Activated naive CD4-positive, alpha-beta T cell treated with anti-CD3 and anti-CD28 coated beads, Interleukin-2, amount 10 ng/mL, durations not matched to agents 7 days and 5 days (primary cell): ENCODE measurements at regions not wholly inside any gene's neighbourhood (a gene's known extent, or its start where the extent isn't known, plus 50 kb on each side); places are given as distances from the start of the nearest gene placed in this dataset.
"Not testable (repeated sequence)": the region's sequence is repeated elsewhere in the genome, so short reads cannot be mapped to it uniquely, and the experiment has no call there.

Experiments used
- CTCF ChIA-PET: fragments of 350-600 bp; sonication (Branson Sonifier 250); formaldehyde crosslinking; loops from one replicate; lab custom pipeline; 2021; ENCODE audit warnings: antibody characterized with exemption; lab: Charles Lee
- DNase-seq: peaks from one replicate; pipeline ENCODE4 v3.0.0-alpha.2; 2020
- H3K27ac Mint-ChIP-seq: one replicate; pipeline ENCODE4 v1.8.0; 2021; ENCODE audit warnings: mild to moderate bottlenecking, moderate library complexity, mixed read lengths
- H3K27me3 Mint-ChIP-seq: one replicate; pipeline ENCODE4 v1.8.0; 2021; ENCODE audit warnings: mild to moderate bottlenecking, mixed read lengths
- H3K36me3 Mint-ChIP-seq: one replicate; pipeline ENCODE4 v1.8.0; 2021; ENCODE audit warnings: mixed read lengths
- H3K4me1 Mint-ChIP-seq: one replicate; pipeline ENCODE4 v1.8.0; 2021; ENCODE audit warnings: mixed read lengths
- H3K4me3 Mint-ChIP-seq: one replicate; pipeline ENCODE4 v1.8.0; 2021; ENCODE audit warnings: mild to moderate bottlenecking, moderate library complexity, mixed read lengths
- H3K9me3 Mint-ChIP-seq: one replicate; pipeline ENCODE4 v1.8.0; 2021; ENCODE audit warnings: mixed read lengths

DNA sequence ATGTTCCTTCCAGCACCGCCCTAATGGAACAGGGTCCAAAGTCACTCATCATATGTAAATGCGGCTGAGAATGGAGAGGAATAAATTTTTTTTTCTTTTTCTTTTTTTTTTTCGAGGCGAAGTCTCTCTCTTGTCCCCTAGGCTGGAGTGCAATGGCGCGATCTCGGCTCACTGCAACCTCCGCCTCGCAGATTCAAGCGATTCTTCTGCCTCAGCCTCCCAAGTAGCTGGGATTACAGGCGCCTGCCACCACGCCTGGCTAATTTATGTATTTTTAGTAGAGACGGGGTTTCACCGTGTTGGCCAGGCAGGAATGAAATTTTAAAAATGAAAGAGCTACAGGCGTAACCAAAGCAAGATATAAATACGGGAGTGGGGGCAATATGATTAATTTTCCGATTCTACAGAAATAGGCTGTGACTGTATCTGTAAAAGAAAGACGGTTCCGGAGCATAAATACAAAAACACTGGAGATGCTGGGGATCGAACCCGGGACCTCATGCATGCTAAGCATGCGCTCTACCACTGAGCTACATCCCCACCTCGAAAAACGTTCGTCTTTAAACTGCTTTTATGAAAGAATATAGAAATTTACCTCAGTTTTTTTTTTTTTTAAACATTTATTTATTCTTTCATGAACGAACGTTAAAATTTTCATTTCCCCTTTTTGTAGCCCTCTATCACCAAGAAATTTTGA is 132.2 kb downstream of the GPX5 start:
- peaks cover 3% of the 10 kb centered on the region for H3K36me3 Mint-ChIP-seq
- H3K4me3 Mint-ChIP-seq: peak overlapping the region; percentile 66
- DNase-seq: peak; percentile 50
- H3K27me3 Mint-ChIP-seq: peaks cover 54% of the 10 kb centered on the region
- H3K9me3 Mint-ChIP-seq: no peaks in the 10 kb centered on the region
- H3K27ac Mint-ChIP-seq: peak overlapping the region; percentile 64
- CTCF ChIA-PET: interaction anchor here (1.4 kb wide), 1 partner anchor 115 kb away, joined by 3 read pairs; no protein-coding TSS in a partner anchor
- H3K4me1 Mint-ChIP-seq: peaks cover 23% of the 10 kb centered on the region

DNA sequence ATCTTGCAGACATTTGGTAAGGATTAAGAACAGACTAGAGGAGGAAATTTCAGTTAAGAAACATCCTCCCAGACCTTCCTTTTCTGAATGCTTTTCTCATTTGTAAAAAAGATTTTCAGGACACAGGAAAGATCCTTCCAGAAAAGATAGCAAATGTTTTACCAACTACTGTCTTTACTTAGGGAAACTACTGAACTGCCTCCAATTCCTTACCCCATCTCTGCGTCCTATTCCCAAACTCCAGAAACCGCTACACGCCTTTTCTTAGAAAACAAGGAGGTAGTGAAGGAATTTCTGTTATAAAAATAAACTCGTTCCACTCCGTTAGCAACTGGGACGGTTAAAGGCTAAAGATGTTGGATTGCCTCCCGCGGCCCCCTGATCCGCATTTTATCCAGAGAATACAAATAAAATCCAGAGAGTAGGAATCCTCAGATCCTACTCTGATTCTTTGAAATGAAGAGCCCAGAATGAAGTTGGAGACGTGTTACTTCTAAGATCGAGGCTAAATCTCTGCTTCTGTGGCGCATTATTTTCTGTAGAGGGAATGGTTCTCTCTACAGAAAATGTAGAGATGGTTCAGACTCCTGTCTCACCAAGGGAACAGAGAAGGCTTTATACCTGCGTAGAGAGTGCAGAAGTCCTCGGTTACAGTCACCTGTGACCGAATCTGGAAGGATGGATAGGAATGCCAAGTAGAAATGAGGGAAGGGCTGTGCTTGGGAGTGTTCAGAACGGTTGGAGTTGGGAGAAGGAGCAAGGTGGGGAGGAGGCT is 133.0 kb downstream of the GPX5 start:
- H3K27me3 Mint-ChIP-seq: peaks cover 54% of the 10 kb centered on the region
- H3K27ac Mint-ChIP-seq: peak overlapping the region; percentile 64
- no peaks in the 10 kb centered on the region for H3K9me3 Mint-ChIP-seq
- no peak for DNase-seq
- H3K4me3 Mint-ChIP-seq: peak overlapping the region; percentile 66
- CTCF ChIA-PET: no interaction called here
- peaks cover 3% of the 10 kb centered on the region for H3K36me3 Mint-ChIP-seq
- H3K4me1 Mint-ChIP-seq: peaks cover 23% of the 10 kb centered on the region

DNA sequence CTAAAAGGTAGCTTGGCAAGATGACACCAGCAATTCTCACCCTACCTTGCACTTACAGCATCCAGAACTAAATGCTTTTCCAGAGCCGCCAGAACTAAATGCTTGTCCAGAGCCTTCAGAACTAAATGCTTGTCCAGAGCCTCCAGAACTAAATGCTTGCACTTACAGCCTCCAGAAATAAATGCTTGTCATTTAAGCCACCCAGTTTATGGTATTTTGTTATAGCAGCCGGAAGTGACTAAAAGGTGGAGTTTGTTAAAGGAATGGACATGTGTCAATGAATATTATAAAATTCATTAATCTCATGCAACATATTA is 133.5 kb downstream of the GPX5 start:
- H3K27ac Mint-ChIP-seq: no peak overlapping the region
- H3K4me3 Mint-ChIP-seq: no peak overlapping the region
- CTCF ChIA-PET: no interaction called here
- H3K9me3 Mint-ChIP-seq: no peaks in the 10 kb centered on the region
- H3K36me3 Mint-ChIP-seq: peaks cover 3% of the 10 kb centered on the region
- no peak for DNase-seq
- H3K27me3 Mint-ChIP-seq: peaks cover 54% of the 10 kb centered on the region
- H3K4me1 Mint-ChIP-seq: peaks cover 23% of the 10 kb centered on the region

DNA sequence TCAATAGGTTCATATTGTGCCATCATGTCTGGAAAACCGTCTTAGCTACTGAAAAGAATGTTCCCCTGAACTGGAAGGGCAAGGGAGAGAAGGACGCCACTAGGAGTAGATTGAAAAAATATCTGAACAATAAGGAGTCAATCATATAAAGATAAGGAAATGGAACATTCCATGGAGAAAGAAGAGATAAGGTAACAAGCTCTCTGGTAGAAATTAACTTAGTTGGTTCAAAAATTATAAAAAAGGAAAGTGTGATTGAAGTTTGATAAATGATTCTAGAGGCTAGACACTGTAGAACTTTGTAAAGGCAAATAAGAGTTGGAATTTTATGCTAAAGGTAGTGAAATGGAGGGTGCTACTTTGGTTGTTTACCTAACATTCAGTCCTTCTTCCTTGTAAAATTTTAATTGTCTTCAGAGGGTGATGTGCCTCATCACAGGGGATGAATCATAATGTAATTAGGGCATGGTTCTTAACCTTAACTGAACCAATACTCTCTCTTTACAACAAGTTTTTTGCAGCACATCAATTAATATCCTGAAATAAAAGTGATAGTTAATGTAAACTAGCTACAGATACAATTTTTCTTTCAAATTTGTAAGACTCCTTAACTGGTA is 135.5 kb downstream of the GPX5 start:
- peaks cover 2% of the 10 kb centered on the region for H3K9me3 Mint-ChIP-seq
- H3K4me1 Mint-ChIP-seq: peaks cover 23% of the 10 kb centered on the region
- no peak overlapping the region for H3K27ac Mint-ChIP-seq
- H3K36me3 Mint-ChIP-seq: peaks cover 3% of the 10 kb centered on the region
- CTCF ChIA-PET: no interaction called here
- H3K4me3 Mint-ChIP-seq: no peak overlapping the region
- H3K27me3 Mint-ChIP-seq: peaks cover 42% of the 10 kb centered on the region
- no peak for DNase-seq

DNA sequence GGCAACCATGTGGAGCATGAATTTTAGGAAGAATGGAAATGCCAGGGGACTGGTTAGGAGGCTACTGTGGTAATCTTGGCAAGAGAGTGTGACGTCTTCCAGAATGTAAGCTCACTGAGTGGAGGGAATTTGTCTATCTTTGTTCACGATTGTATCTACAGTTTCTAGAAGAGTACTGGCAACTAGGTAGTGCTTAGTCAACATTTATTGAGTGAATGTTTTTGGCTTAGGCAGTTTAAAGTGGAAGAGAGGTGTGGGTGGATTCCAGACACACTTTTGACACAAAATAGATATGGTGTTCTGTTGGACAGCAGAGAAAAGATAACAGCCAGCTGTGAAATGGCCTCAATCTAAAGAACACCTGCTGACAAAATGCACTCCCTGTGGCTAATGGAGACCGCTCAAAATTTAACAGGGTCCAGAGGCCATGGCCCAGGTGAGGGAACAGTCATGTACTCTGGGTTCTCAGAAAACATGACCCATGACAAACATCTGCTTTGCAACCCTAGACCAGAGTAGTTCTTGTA is 139.3 kb downstream of the GPX5 start:
- no peak overlapping the region for H3K27ac Mint-ChIP-seq
- CTCF ChIA-PET: no interaction called here
- DNase-seq: no peak
- H3K4me3 Mint-ChIP-seq: no peak overlapping the region
- no peaks in the 10 kb centered on the region for H3K4me1 Mint-ChIP-seq
- no peaks in the 10 kb centered on the region for H3K36me3 Mint-ChIP-seq
- peaks cover 2% of the 10 kb centered on the region for H3K9me3 Mint-ChIP-seq
- peaks cover 6% of the 10 kb centered on the region for H3K27me3 Mint-ChIP-seq

DNA sequence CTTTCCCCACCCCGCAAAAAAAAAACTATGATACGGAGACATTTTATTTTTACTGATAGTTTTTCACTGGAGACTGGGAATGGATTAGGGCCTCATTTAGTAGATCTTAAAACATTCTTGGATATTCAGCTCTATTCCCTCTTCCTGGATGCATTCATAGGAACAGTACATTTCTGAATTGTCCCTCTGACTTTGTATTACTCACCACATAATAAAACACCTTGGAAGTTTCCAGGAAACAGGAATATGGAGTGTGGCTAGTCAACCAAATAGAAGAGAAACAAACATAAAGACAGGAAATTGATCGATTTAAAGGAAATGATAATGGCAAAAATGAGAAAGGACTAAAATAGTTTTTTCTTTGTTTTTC is 147.7 kb downstream of the GPX5 start:
- Mint-ChIP-seq H3K27me3 (peaks cover 51% of the 10 kb centered on the region), H3K27ac (no peak overlapping the region), H3K36me3 (no peaks in the 10 kb centered on the region), H3K4me3 (peak overlapping the region; percentile 54), H3K9me3 (no peaks in the 10 kb centered on the region), H3K4me1 (peaks cover 16% of the 10 kb centered on the region)
- CTCF ChIA-PET: no interaction called here
- no peak for DNase-seq

DNA sequence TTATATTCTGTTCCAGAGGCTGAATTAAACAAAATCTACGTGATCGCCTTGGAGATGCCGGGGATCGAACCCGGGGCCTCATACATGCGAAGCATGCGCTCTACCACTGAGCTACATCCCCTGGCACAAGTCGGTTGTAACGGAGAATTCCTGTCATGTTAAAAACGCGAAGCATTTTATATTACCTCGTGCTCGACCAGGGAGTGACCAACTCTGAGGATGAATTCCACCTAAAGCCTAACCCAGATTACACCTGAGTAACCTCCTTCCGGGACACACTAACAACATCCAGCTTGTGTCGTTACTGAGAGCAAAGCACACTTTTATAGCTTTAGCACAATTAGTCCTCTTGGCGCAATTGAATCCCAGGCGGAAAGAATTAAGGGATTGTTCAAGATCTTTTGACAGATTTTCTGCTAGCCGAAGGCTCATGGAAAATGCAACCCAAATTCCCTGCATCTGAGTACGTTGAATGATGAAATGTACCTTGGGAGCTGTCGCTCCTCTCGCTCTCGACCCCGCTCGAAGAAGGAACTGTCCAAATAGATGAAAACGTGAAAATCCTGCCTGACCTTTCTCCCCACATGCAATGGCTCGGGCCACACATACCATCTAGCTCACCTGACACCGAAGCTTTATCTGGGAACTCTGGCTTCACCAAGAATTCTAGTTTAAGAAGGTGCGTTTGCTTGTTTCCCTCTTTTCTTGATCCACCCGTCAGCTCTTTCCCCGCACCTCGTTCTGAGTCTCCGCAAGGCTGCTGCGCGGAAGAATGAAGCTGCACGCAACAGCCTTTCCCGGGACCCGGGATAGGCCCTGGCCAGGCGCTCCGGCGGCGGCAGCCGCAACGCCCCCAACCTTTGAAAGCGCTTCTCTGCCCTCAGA is 148.3 kb downstream of the GPX5 start:
- H3K27me3 Mint-ChIP-seq: peaks cover 51% of the 10 kb centered on the region
- no peak overlapping the region for H3K27ac Mint-ChIP-seq
- CTCF ChIA-PET: no interaction called here

DNA sequence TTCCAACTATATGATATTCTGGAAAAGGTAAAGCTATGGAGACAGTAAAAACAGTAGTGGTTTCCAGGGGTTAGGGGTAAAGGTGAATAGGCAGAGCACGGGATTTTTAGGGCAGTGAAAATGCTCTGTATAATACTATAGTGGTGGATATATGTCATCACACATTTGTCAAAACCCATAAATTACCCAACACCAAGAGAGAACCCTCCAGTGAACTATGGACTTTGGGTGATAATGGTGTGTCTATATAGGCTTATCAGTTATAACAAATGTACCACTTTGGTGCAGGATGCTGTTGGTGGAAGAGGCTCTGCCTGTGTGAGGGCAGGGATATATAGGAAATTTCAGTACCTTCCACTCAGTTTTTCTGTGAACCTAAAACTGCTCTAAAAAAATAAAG is 149.9 kb downstream of the GPX5 start:
- H3K4me3 Mint-ChIP-seq: no peak overlapping the region
- no peaks in the 10 kb centered on the region for H3K36me3 Mint-ChIP-seq
- DNase-seq: no peak
- peaks cover 47% of the 10 kb centered on the region for H3K27me3 Mint-ChIP-seq
- CTCF ChIA-PET: no interaction called here
- no peaks in the 10 kb centered on the region for H3K9me3 Mint-ChIP-seq
- H3K27ac Mint-ChIP-seq: no peak overlapping the region
- peaks cover 16% of the 10 kb centered on the region for H3K4me1 Mint-ChIP-seq

More for the DNA sequence above, 148.3 kb downstream of the GPX5 start:
- Mint-ChIP-seq H3K9me3 (no peaks in the 10 kb centered on the region), H3K36me3 (no peaks in the 10 kb centered on the region), H3K4me3 (peak overlapping the region; percentile 54), H3K4me1 (peaks cover 16% of the 10 kb centered on the region)
- DNase-seq: no peak

DNA sequence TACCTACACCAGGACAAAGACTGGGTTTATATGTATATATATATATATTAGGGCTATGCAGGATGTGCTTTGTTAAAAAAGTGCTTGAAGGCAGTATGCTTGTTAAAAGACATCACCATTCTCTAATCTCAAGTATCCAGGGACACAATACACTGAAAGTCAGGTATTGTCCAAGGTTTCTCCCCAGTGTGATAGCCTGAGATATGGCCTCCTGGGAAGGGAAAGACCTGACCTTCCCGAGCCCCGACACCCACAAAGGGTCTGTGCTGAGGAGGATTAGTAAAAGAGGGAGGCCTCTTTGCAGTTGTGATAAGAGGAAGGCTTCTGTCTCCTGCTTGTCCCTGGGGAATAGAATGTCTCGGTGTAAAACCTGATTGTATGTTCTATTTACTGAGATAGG is 156.9 kb downstream of the GPX5 start:
- Mint-ChIP-seq H3K27ac (no peak overlapping the region), H3K4me3 (no peak overlapping the region), H3K9me3 (no peaks in the 10 kb centered on the region), H3K36me3 (no peaks in the 10 kb centered on the region), H3K4me1 (peaks cover 20% of the 10 kb centered on the region), H3K27me3 (peaks cover 51% of the 10 kb centered on the region)
- DNase-seq: no peak
- CTCF ChIA-PET: no interaction called here

DNA sequence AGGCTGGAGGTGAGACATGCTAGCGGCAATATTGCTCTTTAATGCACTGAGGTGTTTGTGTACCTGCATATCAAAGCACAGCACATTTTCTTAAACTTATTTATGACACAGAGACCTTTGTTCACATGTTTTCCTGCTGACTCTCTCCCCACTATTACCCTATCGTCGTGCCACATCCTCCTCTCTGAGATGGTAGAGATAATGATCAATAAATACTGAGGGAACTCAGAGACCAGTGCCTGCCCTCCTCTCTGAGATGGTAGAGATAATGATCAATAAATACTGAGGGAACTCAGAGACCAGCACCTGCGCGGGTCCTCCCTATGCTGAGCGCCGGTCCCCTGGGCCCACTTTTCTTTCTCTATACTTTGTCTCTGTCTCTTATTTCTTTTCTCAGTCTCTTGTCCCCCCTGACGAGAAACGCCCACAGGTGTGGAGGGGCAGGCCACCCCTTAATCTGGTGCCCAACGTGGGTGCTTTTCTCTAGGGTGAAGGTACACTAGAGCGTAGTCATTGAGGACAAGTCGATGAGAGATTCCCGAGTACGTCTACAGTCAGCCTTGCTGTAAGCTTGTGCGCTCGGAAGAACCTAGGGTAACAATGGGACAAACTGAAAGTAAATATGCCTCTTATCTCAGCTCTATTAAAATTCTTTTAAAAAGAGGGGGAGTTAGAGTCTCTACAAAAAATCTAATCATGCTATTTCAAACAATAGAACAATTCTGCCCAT is 157.4 kb downstream of the GPX5 start:
- Mint-ChIP-seq H3K4me1 (peaks cover 20% of the 10 kb centered on the region), H3K27me3 (peaks cover 52% of the 10 kb centered on the region)
- CTCF ChIA-PET: interaction anchor here (2.5 kb wide), 1 partner anchor 187 kb away, joined by 18 read pairs; no protein-coding TSS in a partner anchor
- not testable (repeated sequence) for H3K36me3 Mint-ChIP-seq, H3K27ac Mint-ChIP-seq, H3K9me3 Mint-ChIP-seq, DNase-seq, H3K4me3 Mint-ChIP-seq

DNA sequence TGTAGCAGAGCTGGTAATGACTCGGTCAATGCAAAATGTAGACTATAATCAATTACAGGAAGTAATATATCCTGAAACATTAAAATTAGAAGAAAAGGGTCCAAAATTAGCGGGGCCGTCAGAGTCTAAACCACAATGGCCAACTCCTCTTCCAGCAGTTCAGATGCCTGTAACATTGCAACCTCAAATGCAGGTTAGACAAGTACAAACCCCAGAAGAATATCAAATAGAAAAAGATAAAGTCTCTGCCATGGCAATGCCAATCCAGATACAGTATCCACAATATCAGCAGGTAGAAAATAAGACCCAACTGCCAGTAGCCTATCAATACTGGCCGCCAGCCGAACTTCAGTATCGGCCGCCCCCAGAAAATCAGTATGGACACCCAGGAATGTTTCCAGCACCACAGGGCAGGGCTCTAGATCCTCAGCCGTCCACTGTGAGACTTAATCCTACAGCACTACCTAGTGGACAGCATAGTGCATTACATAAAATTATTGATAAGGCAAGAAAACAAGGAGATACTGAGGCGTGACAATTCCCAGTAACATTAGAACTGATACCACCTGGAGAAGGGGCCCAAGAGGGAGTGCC is 158.4 kb downstream of the GPX5 start:
- Mint-ChIP-seq H3K27ac (no peak overlapping the region), H3K36me3 (no peaks in the 10 kb centered on the region), H3K9me3 (no peaks in the 10 kb centered on the region), H3K27me3 (peaks cover 54% of the 10 kb centered on the region), H3K4me3 (no peak overlapping the region), H3K4me1 (peaks cover 20% of the 10 kb centered on the region)
- DNase-seq: no peak
- CTCF ChIA-PET: interaction anchor here (1.0 to 2.5 kb wide), 4 partner anchors 10 to 542 kb away, joined by 4 to 18 read pairs (median 7); partner anchors contain the start of gene ZKSCAN8

DNA sequence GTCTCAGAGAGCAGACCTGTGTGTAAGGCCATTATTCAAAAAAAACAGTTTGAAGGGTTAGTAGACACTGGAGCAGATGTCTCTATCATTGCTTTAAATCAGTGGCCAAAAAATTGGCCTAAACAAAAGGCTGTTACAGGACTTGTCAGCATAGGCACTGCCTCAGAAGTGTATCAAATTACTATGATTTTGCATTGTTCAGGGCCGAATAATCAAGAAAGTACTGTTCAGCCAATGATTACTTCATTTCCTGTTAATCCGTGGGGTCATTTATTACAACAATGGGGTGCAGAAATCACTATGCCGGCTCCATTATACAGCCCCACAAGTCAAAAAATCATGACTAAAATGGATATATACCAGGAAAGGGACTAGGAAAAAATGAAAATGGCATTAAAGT is 160.3 kb downstream of the GPX5 start:
- not testable (repeated sequence) for DNase-seq, H3K27ac Mint-ChIP-seq, H3K4me3 Mint-ChIP-seq, H3K36me3 Mint-ChIP-seq, H3K9me3 Mint-ChIP-seq
- CTCF ChIA-PET: interaction anchor here (0.6 to 1.9 kb wide), 3 partner anchors 142 to 330 kb away, joined by 3 to 6 read pairs (median 5); no protein-coding TSS in a partner anchor
- Mint-ChIP-seq H3K27me3 (peaks cover 52% of the 10 kb centered on the region), H3K4me1 (peaks cover 20% of the 10 kb centered on the region)
